Neural cell (in vitro differentiated cells): ENCODE measurements at regions not wholly inside any gene's neighbourhood (a gene's known extent, or its start where the extent isn't known, plus 50 kb on each side); places are given as distances from the start of the nearest gene placed in this dataset.

ENCODE experiments used
- H2AFZ ChIP-seq: fragments of 200-600, 300-800 bp; sonication (generic), shearing (Covaris generic); 2 replicates; pipeline ENCODE4 v1.6.0; 2014; ENCODE audit warnings: low read depth, mild to moderate bottlenecking, antibody characterized with exemption, low read length, moderate library complexity
- H3F3A ChIP-seq: fragments of 200-600 bp; shearing (Covaris generic); 2 replicates; pipeline ENCODE4 v1.6.1; 2016; ENCODE audit warnings: mild to moderate bottlenecking, moderate library complexity, mixed read lengths, antibody characterized with exemption, low read length; ENCODE audit not compliant: insufficient read depth, poor library complexity, severe bottlenecking
- H3K27ac ChIP-seq: fragments of 200-600, 300-800 bp; sonication (generic), shearing (Covaris generic); 2 replicates; pipeline ENCODE4 v1.5.1; 2014; ENCODE audit warnings: mild to moderate bottlenecking, low read length, moderate library complexity
- H3K27me3 ChIP-seq: fragments of 300-800, 200-600 bp; sonication (generic), shearing (Covaris generic); 2 replicates; pipeline ENCODE4 v1.6.0; 2014; ENCODE audit warnings: mild to moderate bottlenecking, low read depth, low read length, moderate library complexity; ENCODE audit not compliant: insufficient read depth
- H3K36me3 ChIP-seq: fragments of 300-800, 200-600 bp; sonication (generic), shearing (Covaris generic); 2 replicates; pipeline ENCODE4 v1.5.1; 2014; ENCODE audit warnings: mild to moderate bottlenecking, antibody characterized with exemption, low read length, moderate library complexity; ENCODE audit not compliant: insufficient read depth
- H3K4me2 ChIP-seq: fragments of 300-800, 200-600 bp; sonication (generic), shearing (Covaris generic); 2 replicates; pipeline ENCODE4 v1.6.0; 2014; ENCODE audit warnings: mild to moderate bottlenecking, low read length
- H3K4me3 ChIP-seq: fragments of 300-800, 200-600 bp; sonication (generic), shearing (Covaris generic); 2 replicates; pipeline ENCODE4 v1.5.1; 2014; ENCODE audit warnings: mild to moderate bottlenecking, low read length, moderate library complexity
- H3K79me2 ChIP-seq: fragments of 200-600 bp; shearing (Covaris generic); replicated peaks from 2 replicates; pipeline ENCODE4 v1.6.0; 2014; ENCODE audit warnings: mild to moderate bottlenecking, low read length, moderate library complexity; ENCODE audit not compliant: insufficient read depth
- H3K9ac ChIP-seq: fragments of 300-800, 200-600 bp; sonication (generic), shearing (Covaris generic); 2 replicates; pipeline ENCODE4 v1.6.1; 2016; ENCODE audit warnings: mild to moderate bottlenecking, low read length, mixed read lengths
- H3K9me2 ChIP-seq: fragments of 200-600 bp; shearing (Covaris generic); 2 replicates; pipeline ENCODE4 v1.6.1; 2016; ENCODE audit warnings: mild to moderate bottlenecking, low read length, mixed read lengths; ENCODE audit not compliant: insufficient read depth
- H3K9me3 ChIP-seq: fragments of 200-600, 300-800 bp; sonication (generic), shearing (Covaris generic); 2 replicates; pipeline ENCODE4 v1.6.1; 2016; ENCODE audit warnings: mild to moderate bottlenecking, mixed run types, low read length, moderate library complexity, mixed read lengths
- H4K20me1 ChIP-seq: fragments of 200-600 bp; shearing (Covaris generic); 2 replicates; pipeline ENCODE4 v1.6.1; 2016; ENCODE audit warnings: mild to moderate bottlenecking, mixed run types; ENCODE audit not compliant: insufficient read depth
- EP300 ChIP-seq: fragments of 450-650 bp; conservative IDR thresholded peaks from 2 replicates; pipeline ENCODE4 v1.6.1; 2014; ENCODE audit warnings: antibody characterized with exemption, mild to moderate bottlenecking, moderate library complexity; ENCODE audit not compliant: poor library complexity, severe bottlenecking
- EZH2 ChIP-seq: fragments of 200-600, 300-800 bp; shearing (Covaris generic), sonication (generic); IDR thresholded peaks from 2 replicates; pipeline ENCODE4 v1.6.1; 2014; ENCODE audit warnings: antibody characterized with exemption, low read length, borderline replicate concordance, mild to moderate bottlenecking; ENCODE audit not compliant: insufficient read depth, poor library complexity, severe bottlenecking
- MXI1 ChIP-seq: fragments of 450-650 bp; conservative IDR thresholded peaks from 2 replicates; pipeline ENCODE4 v1.6.1; 2014; ENCODE audit warnings: antibody characterized with exemption, mild to moderate bottlenecking; ENCODE audit not compliant: poor library complexity, severe bottlenecking
- POLR2AphosphoS5 ChIP-seq: IDR thresholded peaks from 2 replicates; pipeline ENCODE4 v1.6.1; 2012
- RAD21 ChIP-seq: fragments of 450-650 bp; conservative IDR thresholded peaks from 2 replicates; pipeline ENCODE4 v1.6.1; 2014; ENCODE audit warnings: antibody characterized with exemption, mild to moderate bottlenecking, moderate library complexity
- REST ChIP-seq: IDR thresholded peaks from 2 replicates; pipeline ENCODE4 v1.6.1; 2012; ENCODE audit warnings: borderline replicate concordance
- SMC3 ChIP-seq: fragments of 450-650 bp; conservative IDR thresholded peaks from 2 replicates; pipeline ENCODE4 v1.6.1; 2014; ENCODE audit warnings: antibody characterized with exemption, mild to moderate bottlenecking, moderate library complexity; ENCODE audit not compliant: poor library complexity
- TAF1 ChIP-seq: IDR thresholded peaks from 2 replicates; pipeline ENCODE4 v1.6.1; 2012; ENCODE audit warnings: low read depth
- TF ChIP-seq, protein P1 (sequence below): fragments of 450-650 bp; IDR thresholded peaks from 2 replicates; pipeline ENCODE4 v1.5.1; 2014; ENCODE audit warnings: antibody characterized with exemption, mild to moderate bottlenecking, moderate library complexity; ENCODE audit not compliant: poor library complexity, severe bottlenecking

GRCh38 chr19:32154418-32154817, 191.0 kb upstream of the ZNF507 start:
- no peak overlapping the region for H3K9ac ChIP-seq
- H4K20me1 ChIP-seq: no peaks in the 10 kb centered on the region
- no peaks in the 10 kb centered on the region for H3F3A ChIP-seq
- H2AFZ ChIP-seq: no peak overlapping the region
- no peak overlapping the region for H3K4me3 ChIP-seq
- no peaks in the 10 kb centered on the region for H3K36me3 ChIP-seq
- no peaks in the 10 kb centered on the region for H3K9me2 ChIP-seq
- TF ChIP-seq, protein P1, sequence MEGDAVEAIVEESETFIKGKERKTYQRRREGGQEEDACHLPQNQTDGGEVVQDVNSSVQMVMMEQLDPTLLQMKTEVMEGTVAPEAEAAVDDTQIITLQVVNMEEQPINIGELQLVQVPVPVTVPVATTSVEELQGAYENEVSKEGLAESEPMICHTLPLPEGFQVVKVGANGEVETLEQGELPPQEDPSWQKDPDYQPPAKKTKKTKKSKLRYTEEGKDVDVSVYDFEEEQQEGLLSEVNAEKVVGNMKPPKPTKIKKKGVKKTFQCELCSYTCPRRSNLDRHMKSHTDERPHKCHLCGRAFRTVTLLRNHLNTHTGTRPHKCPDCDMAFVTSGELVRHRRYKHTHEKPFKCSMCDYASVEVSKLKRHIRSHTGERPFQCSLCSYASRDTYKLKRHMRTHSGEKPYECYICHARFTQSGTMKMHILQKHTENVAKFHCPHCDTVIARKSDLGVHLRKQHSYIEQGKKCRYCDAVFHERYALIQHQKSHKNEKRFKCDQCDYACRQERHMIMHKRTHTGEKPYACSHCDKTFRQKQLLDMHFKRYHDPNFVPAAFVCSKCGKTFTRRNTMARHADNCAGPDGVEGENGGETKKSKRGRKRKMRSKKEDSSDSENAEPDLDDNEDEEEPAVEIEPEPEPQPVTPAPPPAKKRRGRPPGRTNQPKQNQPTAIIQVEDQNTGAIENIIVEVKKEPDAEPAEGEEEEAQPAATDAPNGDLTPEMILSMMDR: no peak
- TF ChIP-seq EZH2 (no peak), EP300 (no peak), MXI1 (no peak), POLR2AphosphoS5 (no peak), RAD21 (no peak), REST (no peak), TAF1 (no peak), SMC3 (no peak)
- H3K27ac ChIP-seq: no peak overlapping the region
- H3K79me2 ChIP-seq: no peaks in the 10 kb centered on the region
- no peaks in the 10 kb centered on the region for H3K9me3 ChIP-seq
- H3K4me2 ChIP-seq: no peak overlapping the region
- no peaks in the 10 kb centered on the region for H3K27me3 ChIP-seq

- H3K4me3 ChIP-seq: no peak overlapping the region
- H4K20me1 ChIP-seq: no peaks in the 10 kb centered on the region
- no peak overlapping the region for H3K27ac ChIP-seq
- no peaks in the 10 kb centered on the region for H3K9me3 ChIP-seq
- H3K27me3 ChIP-seq: no peaks in the 10 kb centered on the region
- H3K9ac ChIP-seq: no peak overlapping the region
- H3K36me3 ChIP-seq: no peaks in the 10 kb centered on the region
- no peak overlapping the region for H3K4me2 ChIP-seq
- H3K79me2 ChIP-seq: no peaks in the 10 kb centered on the region
- H2AFZ ChIP-seq: no peak overlapping the region
- H3K9me2 ChIP-seq: no peaks in the 10 kb centered on the region
- TF ChIP-seq SMC3 (no peak), MXI1 (no peak)
- no peaks in the 10 kb centered on the region for H3F3A ChIP-seq
Measured at GRCh38 chr19:32164384-32164992, 180.9 kb upstream of the ZNF507 start.

- no peak overlapping the region for H2AFZ ChIP-seq
- H3K36me3 ChIP-seq: no peaks in the 10 kb centered on the region
- no peaks in the 10 kb centered on the region for H4K20me1 ChIP-seq
- H3F3A ChIP-seq: no peaks in the 10 kb centered on the region
- TF ChIP-seq RAD21 (no peak), TAF1 (no peak), REST (no peak), MXI1 (no peak), EP300 (no peak), POLR2AphosphoS5 (no peak), SMC3 (no peak), EZH2 (no peak)
- TF ChIP-seq, protein P1: no peak
- H3K9ac ChIP-seq: no peak overlapping the region
- H3K9me3 ChIP-seq: no peaks in the 10 kb centered on the region
- no peak overlapping the region for H3K4me3 ChIP-seq
- no peaks in the 10 kb centered on the region for H3K9me2 ChIP-seq
- no peak overlapping the region for H3K27ac ChIP-seq
- no peaks in the 10 kb centered on the region for H3K27me3 ChIP-seq
- H3K4me2 ChIP-seq: no peak overlapping the region
- no peaks in the 10 kb centered on the region for H3K79me2 ChIP-seq
Measured at GRCh38 chr19:32165141-32165540, 180.3 kb upstream of the ZNF507 start.
